Neural cell (in vitro differentiated cells): ENCODE measurements at regions not wholly inside any gene's neighbourhood (a gene's known extent, or its start where the extent isn't known, plus 50 kb on each side); places are given as distances from the start of the nearest gene placed in this dataset.

Source experiments
- EP300 ChIP-seq: fragments of 450-650 bp; conservative IDR thresholded peaks from 2 replicates; pipeline ENCODE4 v1.6.1; 2014; ENCODE audit warnings: antibody characterized with exemption, mild to moderate bottlenecking, moderate library complexity; ENCODE audit not compliant: poor library complexity, severe bottlenecking
- EZH2 ChIP-seq: fragments of 200-600, 300-800 bp; shearing (Covaris generic), sonication (generic); IDR thresholded peaks from 2 replicates; pipeline ENCODE4 v1.6.1; 2014; ENCODE audit warnings: antibody characterized with exemption, low read length, borderline replicate concordance, mild to moderate bottlenecking; ENCODE audit not compliant: insufficient read depth, poor library complexity, severe bottlenecking
- MXI1 ChIP-seq: fragments of 450-650 bp; conservative IDR thresholded peaks from 2 replicates; pipeline ENCODE4 v1.6.1; 2014; ENCODE audit warnings: antibody characterized with exemption, mild to moderate bottlenecking; ENCODE audit not compliant: poor library complexity, severe bottlenecking
- POLR2AphosphoS5 ChIP-seq: IDR thresholded peaks from 2 replicates; pipeline ENCODE4 v1.6.1; 2012
- RAD21 ChIP-seq: fragments of 450-650 bp; conservative IDR thresholded peaks from 2 replicates; pipeline ENCODE4 v1.6.1; 2014; ENCODE audit warnings: antibody characterized with exemption, mild to moderate bottlenecking, moderate library complexity
- SMC3 ChIP-seq: fragments of 450-650 bp; conservative IDR thresholded peaks from 2 replicates; pipeline ENCODE4 v1.6.1; 2014; ENCODE audit warnings: antibody characterized with exemption, mild to moderate bottlenecking, moderate library complexity; ENCODE audit not compliant: poor library complexity
- TAF1 ChIP-seq: IDR thresholded peaks from 2 replicates; pipeline ENCODE4 v1.6.1; 2012; ENCODE audit warnings: low read depth
- TF ChIP-seq, protein P1 (sequence below): fragments of 450-650 bp; IDR thresholded peaks from 2 replicates; pipeline ENCODE4 v1.5.1; 2014; ENCODE audit warnings: antibody characterized with exemption, mild to moderate bottlenecking, moderate library complexity; ENCODE audit not compliant: poor library complexity, severe bottlenecking
- TF ChIP-seq, protein P2 (sequence below): IDR thresholded peaks from 2 replicates; pipeline ENCODE4 v1.6.1; 2012; ENCODE audit warnings: borderline replicate concordance

DNA sequence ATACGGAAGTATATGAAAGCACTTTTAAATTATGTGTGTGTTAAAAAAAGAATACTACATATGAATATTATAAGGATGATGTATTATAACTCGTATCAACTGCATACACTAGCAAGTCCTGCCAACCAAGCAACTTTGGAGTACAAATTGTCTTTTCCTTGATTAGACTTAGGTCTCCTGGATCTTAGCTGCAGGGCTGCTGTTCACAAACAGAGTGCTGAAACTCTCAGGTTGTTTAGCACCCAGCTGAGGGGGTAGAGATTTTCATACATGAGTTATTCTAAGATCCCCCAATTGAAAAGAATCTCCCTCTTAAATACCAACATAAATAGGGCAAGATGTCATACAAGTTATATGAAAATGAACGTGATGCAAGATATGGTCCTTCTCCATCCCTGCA is 149.8 kb upstream of the TNC start:
- TF ChIP-seq EZH2: no peak
- no peak for TF ChIP-seq EP300
- TF ChIP-seq, protein P1, sequence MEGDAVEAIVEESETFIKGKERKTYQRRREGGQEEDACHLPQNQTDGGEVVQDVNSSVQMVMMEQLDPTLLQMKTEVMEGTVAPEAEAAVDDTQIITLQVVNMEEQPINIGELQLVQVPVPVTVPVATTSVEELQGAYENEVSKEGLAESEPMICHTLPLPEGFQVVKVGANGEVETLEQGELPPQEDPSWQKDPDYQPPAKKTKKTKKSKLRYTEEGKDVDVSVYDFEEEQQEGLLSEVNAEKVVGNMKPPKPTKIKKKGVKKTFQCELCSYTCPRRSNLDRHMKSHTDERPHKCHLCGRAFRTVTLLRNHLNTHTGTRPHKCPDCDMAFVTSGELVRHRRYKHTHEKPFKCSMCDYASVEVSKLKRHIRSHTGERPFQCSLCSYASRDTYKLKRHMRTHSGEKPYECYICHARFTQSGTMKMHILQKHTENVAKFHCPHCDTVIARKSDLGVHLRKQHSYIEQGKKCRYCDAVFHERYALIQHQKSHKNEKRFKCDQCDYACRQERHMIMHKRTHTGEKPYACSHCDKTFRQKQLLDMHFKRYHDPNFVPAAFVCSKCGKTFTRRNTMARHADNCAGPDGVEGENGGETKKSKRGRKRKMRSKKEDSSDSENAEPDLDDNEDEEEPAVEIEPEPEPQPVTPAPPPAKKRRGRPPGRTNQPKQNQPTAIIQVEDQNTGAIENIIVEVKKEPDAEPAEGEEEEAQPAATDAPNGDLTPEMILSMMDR: no peak
- no peak for TF ChIP-seq POLR2AphosphoS5
- no peak for TF ChIP-seq SMC3
- TF ChIP-seq TAF1: no peak
- TF ChIP-seq, protein P2, sequence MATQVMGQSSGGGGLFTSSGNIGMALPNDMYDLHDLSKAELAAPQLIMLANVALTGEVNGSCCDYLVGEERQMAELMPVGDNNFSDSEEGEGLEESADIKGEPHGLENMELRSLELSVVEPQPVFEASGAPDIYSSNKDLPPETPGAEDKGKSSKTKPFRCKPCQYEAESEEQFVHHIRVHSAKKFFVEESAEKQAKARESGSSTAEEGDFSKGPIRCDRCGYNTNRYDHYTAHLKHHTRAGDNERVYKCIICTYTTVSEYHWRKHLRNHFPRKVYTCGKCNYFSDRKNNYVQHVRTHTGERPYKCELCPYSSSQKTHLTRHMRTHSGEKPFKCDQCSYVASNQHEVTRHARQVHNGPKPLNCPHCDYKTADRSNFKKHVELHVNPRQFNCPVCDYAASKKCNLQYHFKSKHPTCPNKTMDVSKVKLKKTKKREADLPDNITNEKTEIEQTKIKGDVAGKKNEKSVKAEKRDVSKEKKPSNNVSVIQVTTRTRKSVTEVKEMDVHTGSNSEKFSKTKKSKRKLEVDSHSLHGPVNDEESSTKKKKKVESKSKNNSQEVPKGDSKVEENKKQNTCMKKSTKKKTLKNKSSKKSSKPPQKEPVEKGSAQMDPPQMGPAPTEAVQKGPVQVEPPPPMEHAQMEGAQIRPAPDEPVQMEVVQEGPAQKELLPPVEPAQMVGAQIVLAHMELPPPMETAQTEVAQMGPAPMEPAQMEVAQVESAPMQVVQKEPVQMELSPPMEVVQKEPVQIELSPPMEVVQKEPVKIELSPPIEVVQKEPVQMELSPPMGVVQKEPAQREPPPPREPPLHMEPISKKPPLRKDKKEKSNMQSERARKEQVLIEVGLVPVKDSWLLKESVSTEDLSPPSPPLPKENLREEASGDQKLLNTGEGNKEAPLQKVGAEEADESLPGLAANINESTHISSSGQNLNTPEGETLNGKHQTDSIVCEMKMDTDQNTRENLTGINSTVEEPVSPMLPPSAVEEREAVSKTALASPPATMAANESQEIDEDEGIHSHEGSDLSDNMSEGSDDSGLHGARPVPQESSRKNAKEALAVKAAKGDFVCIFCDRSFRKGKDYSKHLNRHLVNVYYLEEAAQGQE: no peak
- no peak for TF ChIP-seq MXI1
- TF ChIP-seq RAD21: no peak
